GM18505 (cell line): ENCODE measurements at regions not wholly inside any gene's neighbourhood (a gene's known extent, or its start where the extent isn't known, plus 50 kb on each side); places are given as distances from the start of the nearest gene placed in this dataset.

Source experiments
- ATAC-seq: cut with Tn5 transposase; IDR thresholded peaks from one replicate; pipeline ENCODE4 v1.9.1; 2021; ENCODE audit not compliant: unreplicated experiment
- POLR2A ChIP-seq: IDR thresholded peaks from 4 replicates; pipeline ENCODE4 v1.6.1; 2011; ENCODE audit warnings: borderline replicate concordance; ENCODE audit not compliant: insufficient read depth, insufficient read length; ENCODE audit errors: extremely low read depth

- ATAC-seq, result no peak
- no peak for TF ChIP-seq POLR2A
Observed at GRCh38 chr13:99717959-99718674, 216.8 kb downstream of the TM9SF2 start.

DNA sequence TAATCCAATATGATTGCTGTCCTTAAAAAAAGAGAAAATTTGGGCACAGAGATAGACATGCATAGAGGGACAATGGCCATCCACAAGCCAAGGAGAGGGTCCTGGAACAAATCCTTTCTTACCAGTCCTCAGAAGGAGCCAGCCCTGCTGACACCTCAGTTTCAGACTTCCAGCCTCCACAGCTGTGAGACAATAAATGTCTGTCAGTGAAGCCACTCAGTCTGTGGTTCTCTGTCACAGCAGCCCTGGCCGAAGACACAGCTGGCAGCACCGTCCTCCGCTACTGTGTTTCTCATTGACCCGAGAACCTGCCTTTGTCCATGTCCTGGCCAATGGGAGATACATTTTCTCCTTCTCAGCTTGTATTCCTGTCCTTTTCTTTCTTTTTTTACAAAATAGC is 207.9 kb downstream of the TM9SF2 start:
- no peak for ATAC-seq
- TF ChIP-seq POLR2A, result no peak

DNA sequence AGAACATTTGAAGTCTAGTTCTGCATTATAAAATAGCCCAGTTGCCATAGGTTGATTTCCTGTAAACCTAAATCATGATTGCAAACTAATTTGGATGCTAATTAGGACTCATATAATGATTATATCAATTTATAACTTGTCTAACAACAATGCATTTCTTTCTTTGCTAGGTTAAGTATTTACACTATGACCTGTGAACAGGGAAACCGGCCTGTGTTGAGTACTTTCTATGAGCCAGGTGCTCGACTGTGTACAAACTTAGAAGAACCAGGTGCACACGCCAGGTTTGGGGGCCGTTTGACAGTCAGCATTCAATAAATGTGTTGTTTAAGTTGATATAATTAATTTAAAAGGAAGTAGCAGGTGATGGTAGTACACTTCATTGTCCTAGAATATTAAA is 203.1 kb downstream of the TM9SF2 start:
- no peak for TF ChIP-seq POLR2A
- no peak for ATAC-seq

DNA sequence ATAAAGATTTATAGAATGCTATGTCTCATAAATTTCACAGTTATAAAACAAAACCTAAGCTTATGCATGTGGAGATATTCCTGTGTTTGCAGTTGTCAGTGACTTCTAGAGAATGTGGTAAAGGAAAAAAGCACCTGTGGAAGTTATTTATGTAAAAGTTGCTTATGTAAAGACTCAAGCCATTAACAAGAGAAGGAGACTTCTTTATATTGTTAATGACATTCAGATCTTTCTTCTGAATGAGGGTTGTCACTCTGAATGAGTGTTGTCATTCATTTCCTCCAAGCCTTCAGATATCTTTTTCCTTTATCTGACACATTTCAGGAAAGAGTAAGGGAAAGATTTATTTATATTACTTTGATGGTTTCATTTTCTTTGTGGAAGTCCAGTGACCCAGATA is 202.6 kb downstream of the TM9SF2 start:
- ATAC-seq, result no peak
- no peak for TF ChIP-seq POLR2A

GRCh38 chr13:99702687-99703319 is 201.5 kb downstream of the TM9SF2 start:
- no peak for ATAC-seq
- no peak for TF ChIP-seq POLR2A

DNA sequence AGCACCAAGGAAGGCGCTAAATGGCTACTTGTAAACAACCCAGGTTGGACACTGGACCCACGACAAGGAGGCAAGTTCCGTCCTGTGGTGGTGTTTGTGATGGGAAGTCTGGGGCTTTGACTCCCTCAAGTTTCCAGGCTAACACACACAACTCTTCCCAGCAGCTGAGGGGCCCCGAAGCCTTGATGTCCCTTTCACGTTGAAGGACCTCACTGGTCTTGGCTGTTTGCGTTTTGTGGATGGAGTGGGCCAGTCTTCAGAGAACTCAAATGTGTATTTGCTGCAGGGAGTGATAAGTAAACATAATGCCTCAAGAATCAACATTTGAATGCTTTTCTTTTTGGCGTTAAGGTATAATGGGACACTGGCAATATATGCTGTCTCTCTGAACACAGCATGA is 199.2 kb downstream of the TM9SF2 start:
- ATAC-seq, result no peak
- no peak for TF ChIP-seq POLR2A

GRCh38 chr13:99698816-99699099 is 197.5 kb downstream of the TM9SF2 start:
- TF ChIP-seq POLR2A, result no peak
- ATAC-seq, result no peak

DNA sequence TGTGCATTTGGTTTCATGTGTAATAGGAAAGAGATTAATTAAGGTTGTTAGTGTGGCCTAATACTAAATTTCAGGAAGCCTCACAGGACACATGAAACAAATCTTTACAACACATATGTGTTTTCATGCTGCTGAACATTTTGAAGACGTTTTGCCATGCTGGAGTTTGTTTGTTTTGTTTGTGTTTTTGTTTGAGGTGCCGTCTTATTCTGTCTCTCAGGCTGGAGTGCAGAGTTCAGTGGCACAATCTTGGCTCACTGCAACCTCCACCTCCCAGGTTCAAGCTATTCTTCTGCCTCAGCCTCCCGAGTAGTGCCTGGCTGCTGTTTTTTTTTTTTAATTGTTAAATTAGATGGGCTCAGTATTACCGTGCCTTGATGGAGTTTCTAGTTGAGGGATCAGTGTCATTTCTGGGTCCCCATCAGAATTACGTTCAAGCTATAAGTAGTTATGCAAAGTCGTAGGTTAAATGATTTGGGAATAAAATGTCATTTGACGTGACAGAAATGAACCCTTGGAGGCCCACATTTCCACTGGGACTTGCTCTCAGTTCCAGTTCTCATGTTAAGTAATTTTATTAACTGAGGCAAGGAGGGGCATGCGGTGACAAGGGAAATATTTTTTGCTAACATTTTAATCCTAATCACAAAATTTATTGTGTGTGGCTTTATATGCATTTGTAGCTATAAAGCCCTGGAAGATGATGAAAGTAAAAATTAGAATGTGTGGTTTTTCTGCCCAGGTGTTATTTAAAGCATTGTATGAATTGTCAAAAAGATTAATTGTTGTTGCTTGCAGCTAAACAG is 196.9 kb downstream of the TM9SF2 start:
- no peak for TF ChIP-seq POLR2A
- no peak for ATAC-seq

DNA sequence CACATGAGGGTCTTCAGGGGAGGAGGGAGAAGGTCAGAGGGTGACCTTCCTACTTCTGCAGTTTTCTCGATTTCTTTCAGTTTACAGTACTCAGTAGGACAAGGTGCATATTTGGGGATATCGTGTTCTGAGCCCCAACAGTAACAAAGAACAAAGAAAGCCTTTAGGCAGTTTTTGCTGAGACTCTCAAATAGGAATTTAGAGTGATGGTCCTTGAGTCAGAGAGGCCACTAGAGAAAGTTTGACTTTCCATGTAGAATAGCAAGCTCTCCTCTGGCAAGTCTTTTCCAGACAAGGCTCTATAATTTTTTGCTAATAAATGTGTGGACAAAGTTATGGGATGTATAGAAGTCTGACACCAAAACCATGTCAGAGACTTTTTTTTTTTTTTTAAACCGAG is 194.6 kb downstream of the TM9SF2 start:
- no peak for ATAC-seq
- no peak for TF ChIP-seq POLR2A

- ATAC-seq, result no peak
- TF ChIP-seq POLR2A, result no peak
Observed at GRCh38 chr13:99693852-99694611, 192.8 kb downstream of the TM9SF2 start.

DNA sequence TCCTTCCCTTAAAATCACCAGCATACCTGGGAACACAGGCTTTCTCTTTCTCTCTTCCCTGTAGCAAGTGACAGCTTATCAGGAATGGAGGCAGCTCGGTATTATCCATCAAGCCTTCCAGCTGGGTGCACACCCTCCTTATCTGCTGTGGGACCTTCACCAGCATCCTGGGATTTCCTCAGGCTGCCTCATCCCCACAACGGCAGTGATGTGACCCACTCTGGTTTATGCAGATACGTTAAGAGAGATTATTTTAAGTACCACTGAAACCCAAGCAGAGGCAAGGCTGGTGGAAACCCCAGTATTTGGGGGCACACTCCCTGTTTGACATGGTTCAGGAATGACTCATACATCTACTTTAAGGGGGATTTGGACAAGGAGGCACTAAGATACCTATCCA is 192.1 kb downstream of the TM9SF2 start:
- ATAC-seq, result no peak
- no peak for TF ChIP-seq POLR2A

GRCh38 chr13:99692854-99693253 is 191.6 kb downstream of the TM9SF2 start:
- no peak for TF ChIP-seq POLR2A

GRCh38 chr13:99691552-99691951 is 190.3 kb downstream of the TM9SF2 start:
- no peak for ATAC-seq
- TF ChIP-seq POLR2A, result no peak

More at GRCh38 chr13:99692854-99693253, 191.6 kb downstream of the TM9SF2 start:
- ATAC-seq, result no peak
